ENCODE measurements at regions not wholly inside any gene's neighbourhood (a gene's known extent, or its start where the extent isn't known, plus 50 kb on each side); places are given as distances from the start of the nearest gene placed in this dataset.

- TF ChIP-seq, protein P1, sequence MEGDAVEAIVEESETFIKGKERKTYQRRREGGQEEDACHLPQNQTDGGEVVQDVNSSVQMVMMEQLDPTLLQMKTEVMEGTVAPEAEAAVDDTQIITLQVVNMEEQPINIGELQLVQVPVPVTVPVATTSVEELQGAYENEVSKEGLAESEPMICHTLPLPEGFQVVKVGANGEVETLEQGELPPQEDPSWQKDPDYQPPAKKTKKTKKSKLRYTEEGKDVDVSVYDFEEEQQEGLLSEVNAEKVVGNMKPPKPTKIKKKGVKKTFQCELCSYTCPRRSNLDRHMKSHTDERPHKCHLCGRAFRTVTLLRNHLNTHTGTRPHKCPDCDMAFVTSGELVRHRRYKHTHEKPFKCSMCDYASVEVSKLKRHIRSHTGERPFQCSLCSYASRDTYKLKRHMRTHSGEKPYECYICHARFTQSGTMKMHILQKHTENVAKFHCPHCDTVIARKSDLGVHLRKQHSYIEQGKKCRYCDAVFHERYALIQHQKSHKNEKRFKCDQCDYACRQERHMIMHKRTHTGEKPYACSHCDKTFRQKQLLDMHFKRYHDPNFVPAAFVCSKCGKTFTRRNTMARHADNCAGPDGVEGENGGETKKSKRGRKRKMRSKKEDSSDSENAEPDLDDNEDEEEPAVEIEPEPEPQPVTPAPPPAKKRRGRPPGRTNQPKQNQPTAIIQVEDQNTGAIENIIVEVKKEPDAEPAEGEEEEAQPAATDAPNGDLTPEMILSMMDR (IDR thresholded peaks at IDR 0.05; ENCODE audit: unreplicated experiment): no peak
- peaks cover 2% of the 10 kb centered on the region for H3K36me3 Mint-ChIP-seq (ENCODE audit: insufficient read depth)
- H3K9me3 Mint-ChIP-seq (ENCODE audit: low read depth): peaks cover 16% of the 10 kb centered on the region
- peaks cover 5% of the 10 kb centered on the region for H3K27me3 Mint-ChIP-seq
- no peaks in the 10 kb centered on the region for H3K4me1 Mint-ChIP-seq (ENCODE audit: low read depth)
- H3K27ac Mint-ChIP-seq: no peak overlapping the region
- DNase-seq (ENCODE audit: low spot score, unreplicated experiment): no peak
- H3K4me3 Mint-ChIP-seq (ENCODE audit: low read depth): no peak overlapping the region
These were observed 109.6 kb upstream of the SLC35F3 start for GRCh38 chr1:233794863-233795262.

DNA sequence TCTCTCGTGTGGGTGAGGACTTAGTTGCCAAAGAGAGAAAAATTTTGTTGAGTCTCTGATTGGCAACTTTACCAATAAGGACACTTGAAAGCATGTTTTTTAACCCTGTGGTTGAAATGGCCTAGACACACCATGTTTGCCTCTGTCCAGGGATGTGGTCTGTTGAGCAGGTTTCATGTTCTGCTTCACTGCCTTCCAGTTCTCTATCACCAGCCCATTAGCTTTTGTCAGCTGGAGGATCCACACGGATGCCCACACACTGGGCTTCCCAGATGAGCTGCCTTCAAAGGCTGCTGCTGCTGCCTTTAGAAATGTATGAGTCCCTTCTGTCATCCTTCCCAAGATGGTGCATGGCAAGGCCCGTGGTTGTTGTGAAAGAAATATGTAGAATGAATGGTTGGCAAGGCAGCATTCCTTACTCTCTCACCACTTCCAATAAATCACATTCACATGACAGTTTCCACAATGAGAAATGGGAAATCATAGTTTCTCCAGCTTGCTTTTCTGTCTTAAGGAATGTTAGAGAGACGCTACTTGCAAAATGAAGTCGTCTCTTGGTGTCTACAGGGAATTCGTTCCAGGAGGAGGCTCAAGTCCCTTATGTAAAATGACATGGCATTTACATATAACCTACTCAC lies 108.2 kb upstream of the SLC35F3 start:
- TF ChIP-seq, protein P1 (IDR thresholded peaks at IDR 0.05; ENCODE audit: unreplicated experiment): no peak
- H3K9me3 Mint-ChIP-seq (ENCODE audit: low read depth): peaks cover 16% of the 10 kb centered on the region
- peaks cover 2% of the 10 kb centered on the region for H3K36me3 Mint-ChIP-seq (ENCODE audit: insufficient read depth)
- peaks cover 8% of the 10 kb centered on the region for H3K27me3 Mint-ChIP-seq
- no peak overlapping the region for H3K4me3 Mint-ChIP-seq (ENCODE audit: low read depth)
- no peak overlapping the region for H3K27ac Mint-ChIP-seq
- no peak for DNase-seq (ENCODE audit: low spot score, unreplicated experiment)
- peaks cover under 1% of the 10 kb centered on the region for H3K4me1 Mint-ChIP-seq (ENCODE audit: low read depth)

GRCh38 chr1:233802611-233803010 lies 101.9 kb upstream of the SLC35F3 start:
- H3K27me3 Mint-ChIP-seq: peaks cover 15% of the 10 kb centered on the region
- peaks cover 25% of the 10 kb centered on the region for H3K9me3 Mint-ChIP-seq (ENCODE audit: low read depth)
- no peak overlapping the region for H3K27ac Mint-ChIP-seq
- TF ChIP-seq, protein P1 (IDR thresholded peaks at IDR 0.05; ENCODE audit: unreplicated experiment): no peak
- peaks cover 2% of the 10 kb centered on the region for H3K36me3 Mint-ChIP-seq (ENCODE audit: insufficient read depth)
- DNase-seq (ENCODE audit: low spot score, unreplicated experiment): no peak
- peaks cover 5% of the 10 kb centered on the region for H3K4me1 Mint-ChIP-seq (ENCODE audit: low read depth)
- H3K4me3 Mint-ChIP-seq (ENCODE audit: low read depth): no peak overlapping the region

DNA sequence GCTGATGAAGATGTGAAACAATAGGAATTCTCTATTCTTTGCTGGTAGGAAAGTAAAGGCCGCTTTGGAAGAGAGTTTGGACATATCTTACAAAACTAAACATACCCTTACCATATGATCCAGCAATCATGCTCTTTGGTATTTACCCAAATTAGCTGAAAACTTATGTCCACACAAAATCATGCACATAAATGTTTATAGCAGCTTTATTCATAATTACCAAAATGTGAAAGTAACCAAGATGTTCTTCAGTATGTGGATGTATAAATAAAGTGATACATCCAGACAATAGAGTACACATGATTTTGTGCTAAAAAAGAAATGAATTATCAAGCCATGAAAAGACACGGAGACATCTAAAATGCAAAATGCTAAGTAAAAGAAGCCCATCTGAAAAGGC lies 98.7 kb upstream of the SLC35F3 start:
- no peak overlapping the region for H3K27ac Mint-ChIP-seq
- no peak overlapping the region for H3K4me3 Mint-ChIP-seq (ENCODE audit: low read depth)
- H3K4me1 Mint-ChIP-seq (ENCODE audit: low read depth): peaks cover 5% of the 10 kb centered on the region
- H3K27me3 Mint-ChIP-seq: peaks cover 15% of the 10 kb centered on the region
- DNase-seq (ENCODE audit: low spot score, unreplicated experiment): no peak
- TF ChIP-seq, protein P1 (IDR thresholded peaks at IDR 0.05; ENCODE audit: unreplicated experiment): no peak
- no peaks in the 10 kb centered on the region for H3K36me3 Mint-ChIP-seq (ENCODE audit: insufficient read depth)
- H3K9me3 Mint-ChIP-seq (ENCODE audit: low read depth): peaks cover 16% of the 10 kb centered on the region

GRCh38 chr1:233815357-233815756 lies 89.1 kb upstream of the SLC35F3 start:
- Mint-ChIP-seq H3K36me3 (ENCODE audit: insufficient read depth) (no peaks in the 10 kb centered on the region), H3K27me3 (peaks cover 18% of the 10 kb centered on the region), H3K9me3 (ENCODE audit: low read depth) (no peaks in the 10 kb centered on the region), H3K4me3 (ENCODE audit: low read depth) (no peak overlapping the region), H3K27ac (no peak overlapping the region), H3K4me1 (ENCODE audit: low read depth) (peaks cover 7% of the 10 kb centered on the region)
- DNase-seq (ENCODE audit: low spot score, unreplicated experiment): no peak
- TF ChIP-seq, protein P1 (IDR thresholded peaks at IDR 0.05; ENCODE audit: unreplicated experiment): no peak

All from progenitor cell of endocrine pancreas (in vitro differentiated cells).